ENCODE measurements at regions not wholly inside any gene's neighbourhood (a gene's known extent, or its start where the extent isn't known, plus 50 kb on each side); places are given as distances from the start of the nearest gene placed in this dataset.
"Not testable (repeated sequence)": the region's sequence is repeated elsewhere in the genome, so short reads cannot be mapped to it uniquely, and the experiment has no call there.

DNA sequence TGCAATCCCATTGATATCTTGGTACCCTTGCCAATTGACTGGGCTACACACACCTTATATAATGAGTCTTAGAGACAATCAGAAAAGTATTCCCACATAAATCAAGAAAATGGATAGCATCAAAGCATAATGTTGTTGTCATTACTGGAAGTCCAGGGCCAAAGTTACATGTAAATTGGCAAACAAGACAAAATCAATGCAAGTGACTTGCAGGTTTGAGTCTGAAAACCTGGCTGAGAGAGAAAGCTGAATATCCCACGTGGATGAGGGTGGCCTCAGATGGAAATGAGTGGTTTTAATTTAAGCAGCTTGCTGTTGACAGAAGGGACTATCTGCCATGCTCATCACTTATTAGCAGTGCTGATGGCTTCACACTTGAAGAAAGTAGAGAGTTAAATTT, 324.0 kb upstream of the MON1B start:
- in situ Hi-C loops (cut with HindIII; ENCODE audit: low pct_unique_long_range_greater_than_20kb, low sequenced_read_pairs): no loop called here
- DNase-seq (ENCODE audit: low read depth): no peak

DNA sequence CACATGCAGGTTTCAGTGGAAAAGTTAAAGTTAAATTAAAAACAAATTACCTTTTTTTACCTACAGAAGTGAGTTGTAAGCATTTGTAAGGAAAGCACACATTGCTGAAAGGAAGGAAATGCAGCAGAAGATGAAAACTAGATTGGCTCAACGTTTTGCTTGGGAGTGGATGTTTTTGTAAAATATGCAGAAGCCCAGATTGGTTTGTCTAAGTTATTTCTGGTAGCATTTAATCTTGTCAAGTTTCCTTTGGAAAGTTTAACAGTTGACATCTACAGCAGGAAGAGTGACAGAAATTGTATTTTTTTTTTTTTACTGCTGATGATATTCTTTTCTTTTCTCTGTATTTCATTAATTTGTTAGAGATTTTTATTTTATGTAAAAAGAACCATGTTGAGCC, 315.1 kb upstream of the MON1B start:
- DNase-seq (ENCODE audit: low read depth): no peak
- in situ Hi-C loops (cut with HindIII; ENCODE audit: low pct_unique_long_range_greater_than_20kb, low sequenced_read_pairs): no loop called here

DNA sequence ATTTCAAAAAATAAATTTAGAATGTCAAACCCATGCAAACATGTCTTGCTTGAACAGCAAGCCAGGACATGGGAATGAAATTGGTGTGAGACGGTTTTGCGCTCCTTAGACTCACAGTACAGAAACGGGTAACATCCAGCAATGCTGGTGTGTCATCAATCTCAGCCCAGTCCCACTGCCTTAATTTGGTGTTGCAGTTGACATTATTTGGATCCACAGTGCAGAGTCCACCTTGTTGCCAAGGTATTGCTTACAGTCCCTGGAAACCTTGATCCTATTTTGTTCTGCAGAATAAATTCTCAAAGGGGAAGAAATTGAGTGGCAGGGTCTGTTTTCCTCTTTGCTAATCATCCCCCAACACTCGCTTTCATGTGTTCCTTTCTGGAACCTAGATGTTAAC, 311.6 kb upstream of the MON1B start:
- in situ Hi-C loops (cut with HindIII; ENCODE audit: low pct_unique_long_range_greater_than_20kb, low sequenced_read_pairs): no loop called here
- no peak for DNase-seq (ENCODE audit: low read depth)

DNA sequence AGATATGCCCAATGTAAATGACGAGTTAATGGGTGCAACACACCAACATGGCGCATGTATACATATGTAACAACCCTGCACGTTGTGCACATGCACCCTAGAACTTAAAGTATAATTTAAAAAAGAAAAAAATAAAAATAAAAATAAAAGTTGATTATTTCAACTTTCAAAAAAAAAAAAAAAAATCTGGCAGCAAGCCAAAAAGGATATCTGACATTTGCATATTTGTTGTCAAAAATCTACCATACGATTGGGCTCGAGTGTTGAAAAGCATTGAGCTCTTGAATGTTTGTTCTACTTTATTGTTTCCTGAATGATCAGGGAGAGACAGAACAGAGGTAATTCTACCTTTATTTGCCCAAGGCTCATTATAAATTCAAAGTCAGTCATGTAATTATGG, 310.5 kb upstream of the MON1B start:
- in situ Hi-C loops (cut with HindIII; ENCODE audit: low pct_unique_long_range_greater_than_20kb, low sequenced_read_pairs); DNase-seq (ENCODE audit: low read depth): not testable (repeated sequence)

DNA sequence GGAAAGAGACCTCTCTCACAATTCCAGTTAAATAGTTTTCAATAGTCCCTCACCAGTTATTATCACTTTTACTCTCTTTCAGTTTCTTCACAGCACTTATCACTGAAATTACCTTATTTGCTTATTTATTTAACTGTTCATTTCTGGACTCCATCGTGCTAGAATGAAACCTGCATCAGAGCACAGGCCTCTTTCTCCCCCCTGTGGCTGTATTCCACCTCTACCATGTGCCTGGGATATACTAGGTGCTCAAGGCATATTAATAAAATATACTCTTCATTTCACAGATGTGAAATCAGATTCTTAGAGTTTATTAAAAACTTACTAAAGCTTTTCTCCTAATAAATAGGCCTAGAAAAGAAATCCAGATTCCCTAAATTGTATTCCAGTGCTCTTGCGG, 308.9 kb upstream of the MON1B start:
- in situ Hi-C loops (cut with HindIII; ENCODE audit: low pct_unique_long_range_greater_than_20kb, low sequenced_read_pairs): no loop called here
- no peak for DNase-seq (ENCODE audit: low read depth)

DNA sequence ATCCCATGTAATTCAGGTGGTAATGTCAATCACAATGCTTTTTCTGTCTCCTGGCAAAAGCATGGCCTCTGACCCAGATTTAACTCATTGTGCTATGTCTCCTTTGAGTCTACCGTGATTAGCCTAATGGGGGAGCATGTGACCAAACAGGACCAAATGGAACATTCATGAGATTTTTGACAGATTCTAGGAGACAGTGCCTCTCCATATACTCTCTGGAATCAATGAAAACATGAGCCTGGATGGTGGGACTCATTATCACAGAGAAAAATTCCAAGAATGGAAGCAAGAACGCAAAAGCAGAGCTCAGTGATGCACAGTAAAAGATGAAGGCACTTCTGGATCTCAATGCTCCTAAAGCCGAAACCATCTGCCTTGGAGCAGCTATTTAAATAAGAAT, 307.9 kb upstream of the MON1B start:
- in situ Hi-C loops (cut with HindIII; ENCODE audit: low pct_unique_long_range_greater_than_20kb, low sequenced_read_pairs): no loop called here
- no peak for DNase-seq (ENCODE audit: low read depth)

DNA sequence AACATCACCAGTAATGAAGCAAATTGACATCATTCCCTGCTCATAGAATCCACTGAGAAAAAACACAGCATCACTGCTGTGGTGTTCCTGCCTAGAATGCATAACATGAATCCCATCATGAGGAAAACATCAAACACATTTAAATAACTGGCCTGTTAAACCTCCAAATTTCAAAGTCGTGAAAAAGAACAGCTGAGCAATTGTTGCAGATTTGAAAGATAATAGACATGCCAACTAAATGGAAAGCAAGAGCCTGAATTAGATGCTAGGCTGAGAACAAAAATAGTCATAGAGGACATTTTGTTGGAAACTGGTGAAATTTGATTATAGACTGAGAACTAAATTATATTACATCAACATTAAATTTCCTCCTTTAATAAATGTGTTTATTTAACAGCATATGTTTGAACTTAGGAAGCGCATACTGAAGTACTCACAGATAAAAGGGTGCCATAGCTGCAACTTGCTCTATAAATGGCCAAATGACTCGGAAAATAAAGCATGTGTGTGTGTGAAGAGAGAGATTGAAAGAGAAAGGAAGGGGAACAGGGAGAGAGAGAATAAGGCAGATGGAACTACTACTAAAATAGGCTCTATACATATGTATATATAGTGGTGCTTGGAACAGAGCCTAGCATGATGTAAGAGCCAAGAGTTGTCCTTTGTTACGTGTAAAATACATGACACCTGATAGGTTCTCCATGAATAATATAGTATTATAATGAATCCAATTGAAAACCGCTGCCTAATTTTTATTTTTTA, 305.0 kb upstream of the MON1B start:
- in situ Hi-C loops (cut with HindIII; ENCODE audit: low pct_unique_long_range_greater_than_20kb, low sequenced_read_pairs): no loop called here
- DNase-seq (ENCODE audit: low read depth): no peak

DNA sequence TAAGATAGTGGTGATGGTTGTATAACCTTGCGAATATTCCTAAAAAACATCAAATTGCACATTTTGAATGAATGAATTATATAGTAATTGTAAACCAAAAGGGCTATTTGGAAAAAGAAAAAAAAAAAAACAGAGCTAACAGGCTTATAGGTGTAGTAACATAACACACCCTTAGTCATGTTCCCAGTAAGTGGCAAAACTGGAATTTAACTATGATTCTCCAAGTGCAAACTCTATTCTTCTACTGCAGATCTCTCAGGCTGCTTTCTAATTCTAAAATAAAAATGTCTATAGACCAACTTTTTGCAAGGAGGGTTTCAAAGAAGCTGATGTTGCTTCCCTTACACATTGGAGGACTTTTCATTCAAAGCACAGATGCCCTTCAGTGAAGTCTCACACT, 293.2 kb upstream of the MON1B start:
- no peak for DNase-seq (ENCODE audit: low read depth)
- in situ Hi-C loops (cut with HindIII; ENCODE audit: low pct_unique_long_range_greater_than_20kb, low sequenced_read_pairs): no loop called here

DNA sequence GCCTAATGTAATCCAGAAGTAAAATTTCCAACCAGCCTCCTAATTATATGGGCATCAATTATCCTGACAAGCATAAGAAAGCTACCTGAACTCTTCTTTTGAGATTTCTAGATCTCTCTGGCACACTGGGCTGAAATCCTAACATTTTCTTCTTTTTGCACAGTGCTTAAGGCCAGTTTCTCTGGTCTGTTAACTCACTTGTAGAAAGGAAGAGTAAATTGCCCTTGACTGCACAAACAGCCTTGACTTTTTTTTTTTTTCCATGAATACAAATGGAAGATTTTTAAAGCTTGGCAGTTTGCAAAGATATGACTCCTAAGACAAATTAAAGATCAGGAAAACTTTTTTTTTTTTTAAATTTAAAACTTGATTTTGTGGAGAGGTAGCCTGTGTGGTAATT, 291.2 kb upstream of the MON1B start:
- peak; percentile 67 for DNase-seq (ENCODE audit: low read depth)
- in situ Hi-C loops (cut with HindIII; ENCODE audit: low pct_unique_long_range_greater_than_20kb, low sequenced_read_pairs): no loop called here

DNA sequence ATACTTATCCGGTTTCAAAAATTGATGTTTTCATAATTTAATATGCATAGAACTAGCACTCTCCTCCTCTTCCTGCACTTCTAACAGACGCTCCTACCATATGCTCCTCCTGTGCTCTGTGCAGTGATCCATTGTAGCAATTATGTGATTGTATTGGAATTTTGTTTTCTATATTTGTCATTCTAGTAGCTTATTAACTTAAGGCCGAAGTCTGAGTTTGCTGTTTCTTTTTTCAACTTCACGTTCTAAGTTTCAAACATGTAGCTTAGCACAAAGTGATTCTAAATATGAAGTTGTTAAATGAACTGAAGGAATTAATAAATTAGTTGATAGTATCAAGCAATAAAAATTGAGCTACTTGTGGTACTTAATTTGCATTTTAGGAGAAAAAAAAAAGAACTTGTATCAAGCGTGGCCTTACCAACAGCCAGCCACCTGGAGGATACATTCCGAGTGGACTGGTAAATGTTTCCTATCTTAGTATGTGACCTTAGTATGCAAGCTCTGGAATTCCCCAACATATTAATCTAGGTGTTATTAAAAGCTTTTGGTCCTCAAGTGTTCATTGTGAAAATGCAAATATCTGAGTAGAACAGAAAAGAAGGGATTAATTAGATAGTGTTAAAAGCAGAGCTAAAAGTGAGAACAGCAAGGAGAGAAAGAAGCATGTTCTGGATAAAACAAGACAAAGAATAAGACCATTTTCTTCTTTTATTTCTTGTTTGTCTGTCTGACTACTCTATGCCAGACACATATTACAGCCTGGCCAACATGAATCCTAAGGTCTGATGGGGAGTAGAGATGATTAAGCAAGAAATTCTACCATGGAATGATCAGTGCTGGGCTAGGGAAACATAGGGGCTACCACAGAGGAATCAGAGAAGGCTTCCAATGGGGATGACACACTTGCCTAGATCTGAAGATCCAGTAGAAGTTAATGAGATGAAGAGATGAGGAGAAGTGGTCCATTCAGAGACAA, 290.4 kb upstream of the MON1B start:
- in situ Hi-C loops (cut with HindIII; ENCODE audit: low pct_unique_long_range_greater_than_20kb, low sequenced_read_pairs): no loop called here
- DNase-seq (ENCODE audit: low read depth): peak; percentile 87

DNA sequence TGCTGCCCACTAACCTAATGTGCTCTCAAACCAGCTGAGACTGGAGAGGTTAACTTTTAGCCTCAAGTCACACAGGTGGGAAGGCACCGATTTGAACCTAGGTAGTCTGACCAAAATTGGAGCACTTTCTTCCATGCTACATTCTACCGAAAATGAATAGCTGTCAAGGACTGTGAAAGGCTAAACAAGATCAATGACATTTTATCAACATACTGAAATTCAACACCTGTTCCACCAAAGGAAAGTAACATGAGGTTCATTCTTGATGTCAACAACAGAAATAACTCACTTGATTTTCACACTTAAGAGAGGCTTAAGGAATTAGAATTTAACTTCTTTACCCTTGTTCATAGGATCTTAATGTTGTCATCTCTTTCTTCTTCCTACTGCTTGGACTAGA, 284.4 kb upstream of the MON1B start:
- in situ Hi-C loops (cut with HindIII; ENCODE audit: low pct_unique_long_range_greater_than_20kb, low sequenced_read_pairs): no loop called here

DNA sequence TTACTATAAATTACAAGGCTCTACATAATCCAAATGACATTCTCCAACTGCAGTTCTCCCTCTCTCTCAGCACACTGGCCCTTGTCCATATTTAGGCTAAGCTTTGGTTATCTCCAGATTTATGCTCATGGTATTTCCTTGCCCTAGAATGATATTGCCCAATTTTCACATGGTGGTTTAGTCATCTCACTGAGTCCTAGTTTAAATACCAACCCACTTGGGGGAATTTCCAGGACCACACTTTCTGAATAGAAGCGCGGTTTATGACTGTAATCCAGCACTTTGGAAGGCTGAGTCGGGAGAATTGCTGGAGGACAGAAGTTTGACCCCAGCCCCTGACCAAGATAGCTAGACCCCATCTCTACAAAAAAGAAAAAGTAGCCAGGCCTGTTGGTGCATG, 280.1 kb upstream of the MON1B start:
- in situ Hi-C loops (cut with HindIII; ENCODE audit: low pct_unique_long_range_greater_than_20kb, low sequenced_read_pairs): no loop called here
- peak; percentile 51 for DNase-seq (ENCODE audit: low read depth)

More for the DNA sequence above, 284.4 kb upstream of the MON1B start:
- no peak for DNase-seq (ENCODE audit: low read depth)

DNA sequence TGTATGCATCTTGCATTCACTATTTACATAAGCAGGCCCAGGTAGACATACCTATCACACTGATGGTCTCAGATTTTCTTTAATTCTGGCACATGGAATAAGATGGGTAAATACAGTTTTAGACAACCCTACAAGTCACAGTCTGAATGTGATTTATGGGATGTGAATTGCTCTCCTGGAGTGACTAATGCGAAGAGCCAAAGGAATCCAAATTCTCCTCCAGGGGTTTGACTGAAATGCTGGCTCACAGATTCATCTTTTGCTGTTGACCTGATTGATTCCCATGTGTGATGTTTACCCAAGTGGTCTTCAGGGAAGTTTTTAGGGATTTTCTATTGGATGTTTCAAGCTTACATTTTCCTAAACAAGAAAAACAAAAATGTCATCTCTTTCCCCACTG, 277.9 kb upstream of the MON1B start:
- DNase-seq (ENCODE audit: low read depth): no peak
- in situ Hi-C loops (cut with HindIII; ENCODE audit: low pct_unique_long_range_greater_than_20kb, low sequenced_read_pairs): no loop called here

DNA sequence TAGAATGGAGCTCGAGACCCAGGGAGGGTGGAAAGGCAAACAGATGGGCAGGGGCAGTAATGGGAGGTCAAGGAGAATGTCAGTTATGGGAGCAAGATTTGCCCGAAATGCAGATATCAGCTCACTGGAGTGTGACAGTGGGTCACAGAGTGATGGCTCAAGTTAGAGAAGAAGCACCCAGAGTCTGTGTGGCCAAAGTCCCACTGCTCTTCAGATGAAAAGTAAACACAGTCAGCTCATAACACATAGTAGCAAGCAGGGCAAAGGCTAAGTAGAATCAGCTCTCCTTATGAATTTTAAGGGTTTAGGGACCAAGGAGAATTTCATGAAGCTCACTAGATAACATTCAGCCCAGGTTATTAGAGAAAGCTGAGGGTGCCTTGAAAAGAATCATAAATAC, 264.9 kb upstream of the MON1B start:
- in situ Hi-C loops (cut with HindIII; ENCODE audit: low pct_unique_long_range_greater_than_20kb, low sequenced_read_pairs): no loop called here
- no peak for DNase-seq (ENCODE audit: low read depth)

DNA sequence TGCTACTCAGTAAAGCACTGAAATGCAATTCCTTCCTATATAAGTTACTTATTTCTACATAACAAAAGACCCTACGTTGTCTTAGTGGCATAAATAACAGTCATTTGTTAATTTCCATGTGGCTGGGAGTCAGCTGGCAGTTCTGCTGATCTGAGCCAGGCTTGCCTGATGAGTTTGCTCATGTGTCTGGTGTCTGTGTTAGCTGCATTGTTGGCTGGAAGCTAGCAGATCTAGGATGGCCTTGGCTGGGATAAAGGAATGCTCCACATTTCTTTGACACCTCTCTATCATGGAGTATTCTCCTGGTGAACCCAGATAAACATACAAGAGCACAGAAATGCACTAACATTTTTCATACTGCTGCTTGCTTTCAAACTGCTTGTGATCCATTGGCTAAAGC, 264.4 kb upstream of the MON1B start:
- in situ Hi-C loops (cut with HindIII; ENCODE audit: low pct_unique_long_range_greater_than_20kb, low sequenced_read_pairs): no loop called here
- no peak for DNase-seq (ENCODE audit: low read depth)

DNA sequence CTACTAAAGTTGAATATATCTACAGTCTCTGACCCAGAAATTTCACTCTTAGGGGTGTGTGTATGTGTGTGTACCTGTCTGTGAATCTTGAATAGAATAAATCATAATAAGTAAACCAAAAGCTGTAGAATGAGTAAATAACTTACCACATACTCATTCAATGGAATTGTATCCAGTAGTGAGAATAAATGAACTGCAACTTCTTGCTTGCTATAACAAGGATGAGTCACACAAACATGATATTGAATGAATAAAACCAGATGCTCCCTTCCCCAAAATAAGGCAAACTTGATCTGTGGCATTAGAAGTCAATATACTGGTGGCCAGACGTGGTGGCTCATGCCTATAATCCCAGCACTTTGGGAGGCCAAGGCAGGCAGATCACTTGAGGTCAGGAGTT, 259.8 kb upstream of the MON1B start:
- DNase-seq (ENCODE audit: low read depth): no peak
- in situ Hi-C loops (cut with HindIII; ENCODE audit: low pct_unique_long_range_greater_than_20kb, low sequenced_read_pairs): no loop called here

DNA sequence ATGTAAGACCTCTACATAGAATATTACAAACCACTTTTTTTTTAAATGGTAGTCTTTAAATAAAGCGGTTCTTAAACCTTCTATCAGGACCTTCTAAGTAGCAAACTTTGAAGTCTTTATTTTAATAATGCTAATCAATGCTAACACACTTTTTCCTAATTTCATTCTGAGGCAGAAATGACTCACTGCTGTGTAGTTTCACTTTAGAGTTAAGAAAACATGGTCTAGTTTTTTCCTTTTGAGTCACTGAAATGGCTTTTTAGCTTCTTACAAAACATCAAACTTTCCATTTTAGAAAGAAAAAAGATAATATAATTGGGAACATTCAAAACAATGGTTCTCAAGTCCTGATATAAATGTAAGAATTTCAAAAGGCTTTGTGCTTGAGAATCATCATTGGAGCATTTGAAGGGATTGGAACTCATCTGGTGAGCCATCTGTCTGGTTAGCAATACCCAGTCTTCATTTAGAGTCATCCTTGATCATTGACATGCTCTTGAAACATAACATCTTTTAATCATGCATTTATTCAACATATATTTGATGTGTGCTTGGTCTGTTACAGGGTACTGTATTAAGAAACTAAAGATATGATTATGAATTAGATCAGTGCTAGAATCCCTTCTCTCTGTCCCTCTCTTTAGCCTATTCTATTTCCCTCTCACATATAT, 258.3 kb upstream of the MON1B start:
- no peak for DNase-seq (ENCODE audit: low read depth)
- in situ Hi-C loops (cut with HindIII; ENCODE audit: low pct_unique_long_range_greater_than_20kb, low sequenced_read_pairs): no loop called here

DNA sequence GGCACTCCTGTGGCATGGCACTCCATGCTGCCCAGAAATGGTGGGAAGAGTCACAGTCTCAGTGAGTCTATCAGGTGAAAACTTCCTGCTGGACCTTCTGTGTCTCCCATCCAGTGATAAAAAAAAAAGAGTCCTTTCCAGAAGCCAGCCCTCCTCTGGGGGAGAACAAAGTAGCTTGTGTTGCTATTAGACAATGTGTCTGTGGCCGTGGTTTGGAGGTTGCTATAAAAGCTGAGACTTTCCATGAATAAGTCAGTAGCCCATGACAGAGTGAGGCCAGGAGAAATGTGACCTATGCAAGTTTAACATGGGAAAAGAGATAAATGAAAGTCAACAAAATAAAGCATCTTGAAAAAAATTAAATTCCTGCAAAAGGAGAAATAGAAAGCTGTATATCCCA, 250.7 kb upstream of the MON1B start:
- peak; percentile 42 for DNase-seq (ENCODE audit: low read depth)
- in situ Hi-C loops (cut with HindIII; ENCODE audit: low pct_unique_long_range_greater_than_20kb, low sequenced_read_pairs): no loop called here

DNA sequence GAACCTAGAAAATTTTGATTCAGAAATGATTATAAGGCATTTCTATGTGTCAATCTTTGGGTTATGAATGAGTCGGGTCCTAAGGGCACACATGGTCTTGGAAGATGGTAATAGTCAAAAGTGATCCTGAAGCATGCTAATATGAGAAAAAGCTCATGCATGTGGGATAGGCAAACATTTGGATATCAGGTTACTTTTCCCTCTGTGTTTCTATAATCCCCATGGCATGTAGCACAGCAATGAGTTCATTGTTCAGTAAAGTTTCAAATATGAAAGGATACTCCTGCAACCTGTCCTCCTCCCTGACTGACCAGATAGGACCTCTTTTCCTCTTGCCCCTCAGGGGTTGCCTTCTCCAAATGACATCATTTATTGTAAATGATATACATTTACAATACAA, 249.9 kb upstream of the MON1B start:
- in situ Hi-C loops (cut with HindIII; ENCODE audit: low pct_unique_long_range_greater_than_20kb, low sequenced_read_pairs): no loop called here

More for the DNA sequence above, 249.9 kb upstream of the MON1B start:
- DNase-seq (ENCODE audit: low read depth): no peak

All from Caki2 (cell line).